ENCODE measurements at regions not wholly inside any gene's neighbourhood (a gene's known extent, or its start where the extent isn't known, plus 50 kb on each side); places are given as distances from the start of the nearest gene placed in this dataset.

GRCh38 chr5:123279136-123279535 lies 144.1 kb downstream of the CEP120 start:
- Histone ChIP-seq H3K27me3 (ENCODE audit: control insufficient read depth in 1 of 2, insufficient read depth in 2 of 2, low read length in 1 of 2) (no peaks in the 10 kb centered on the region), H3K9me3 (ENCODE audit: control insufficient read depth, low read length) (no peaks in the 10 kb centered on the region), H3K4me3 (ENCODE audit: low read length in 2 of 2) (peak overlapping the region in 1 of 2 donors; percentile 52), H3K36me3 (ENCODE audit: control insufficient read depth in 1 of 2, insufficient read depth in 2 of 2, low read length in 1 of 2) (no peaks in the 10 kb centered on the region), H3K4me1 (ENCODE audit: control insufficient read depth in 1 of 2, insufficient read depth in 2 of 2, low read length in 2 of 2) (peaks cover 0 to 9% of the 10 kb centered on the region in 2 donors), H3K27ac (ENCODE audit: low read depth in 1 of 2, low read length in 2 of 2) (peak overlapping the region in 1 of 2 donors; percentile 37)
- intact Hi-C loops (cut with DNase I): no loop called here
- DNase-seq (no peak), ATAC-seq (ENCODE audit: low FRiP score) (no peak)
- 17 to 22% methylated on average over 3 of the region's 3 CpGs for WGBS, 2 donors

GRCh38 chr5:123278284-123278683 lies 144.9 kb downstream of the CEP120 start:
- Histone ChIP-seq H3K27me3 (ENCODE audit: control insufficient read depth in 1 of 2, insufficient read depth in 2 of 2, low read length in 1 of 2) (no peaks in the 10 kb centered on the region), H3K36me3 (ENCODE audit: control insufficient read depth in 1 of 2, insufficient read depth in 2 of 2, low read length in 1 of 2) (no peaks in the 10 kb centered on the region), H3K4me3 (ENCODE audit: low read length in 2 of 2) (no peak overlapping the region), H3K9me3 (ENCODE audit: control insufficient read depth, low read length) (no peaks in the 10 kb centered on the region), H3K27ac (ENCODE audit: low read depth in 1 of 2, low read length in 2 of 2) (peak overlapping the region in 1 of 2 donors; percentile 57), H3K4me1 (ENCODE audit: control insufficient read depth in 1 of 2, insufficient read depth in 2 of 2, low read length in 2 of 2) (peaks cover 0 to 9% of the 10 kb centered on the region in 2 donors)
- intact Hi-C loops (cut with DNase I): no loop called here
- no peak for ATAC-seq (ENCODE audit: low FRiP score)
- no peak for DNase-seq
- WGBS, 2 donors: 80 to 87% methylated on average over 5 of the region's 5 CpGs

GRCh38 chr5:123273984-123274383 lies 149.2 kb downstream of the CEP120 start:
- H3K27ac ChIP-seq (ENCODE audit: low read depth in 1 of 2, low read length in 2 of 2): no peak overlapping the region
- 10 to 15% methylated on average over 3 of the region's 3 CpGs for WGBS, 2 donors
- DNase-seq (no peak), ATAC-seq (ENCODE audit: low FRiP score) (no peak)
- intact Hi-C loops (cut with DNase I): no loop called here
- no peak overlapping the region for H3K4me3 ChIP-seq (ENCODE audit: low read length in 2 of 2)
- no peaks in the 10 kb centered on the region for H3K36me3 ChIP-seq (ENCODE audit: control insufficient read depth in 1 of 2, insufficient read depth in 2 of 2, low read length in 1 of 2)
- H3K27me3 ChIP-seq (ENCODE audit: control insufficient read depth in 1 of 2, insufficient read depth in 2 of 2, low read length in 1 of 2): no peaks in the 10 kb centered on the region
- peaks cover 5 to 20% of the 10 kb centered on the region in 2 donors for H3K4me1 ChIP-seq (ENCODE audit: control insufficient read depth in 1 of 2, insufficient read depth in 2 of 2, low read length in 2 of 2)
- no peaks in the 10 kb centered on the region for H3K9me3 ChIP-seq (ENCODE audit: control insufficient read depth, low read length)

GRCh38 chr5:123273095-123273494 lies 150.1 kb downstream of the CEP120 start:
- no peaks in the 10 kb centered on the region for H3K36me3 ChIP-seq (ENCODE audit: control insufficient read depth in 1 of 2, insufficient read depth in 2 of 2, low read length in 1 of 2)
- no peak overlapping the region for H3K4me3 ChIP-seq (ENCODE audit: low read length in 2 of 2)
- peaks cover 5 to 20% of the 10 kb centered on the region in 2 donors for H3K4me1 ChIP-seq (ENCODE audit: control insufficient read depth in 1 of 2, insufficient read depth in 2 of 2, low read length in 2 of 2)
- no peak overlapping the region for H3K27ac ChIP-seq (ENCODE audit: low read depth in 1 of 2, low read length in 2 of 2)
- H3K27me3 ChIP-seq (ENCODE audit: control insufficient read depth in 1 of 2, insufficient read depth in 2 of 2, low read length in 1 of 2): no peaks in the 10 kb centered on the region
- 90 to 92% methylated on average over 2 of the region's 2 CpGs for WGBS, 2 donors
- no peak for DNase-seq
- intact Hi-C loops (cut with DNase I): no loop called here
- no peaks in the 10 kb centered on the region for H3K9me3 ChIP-seq (ENCODE audit: control insufficient read depth, low read length)
- no peak for ATAC-seq (ENCODE audit: low FRiP score)

GRCh38 chr5:123269851-123270250 lies 153.4 kb downstream of the CEP120 start:
- ATAC-seq (ENCODE audit: low FRiP score) (peak; percentile 84), DNase-seq (no peak)
- intact Hi-C loops (cut with DNase I): loop anchor here in 1 of 2 donors (10.0 kb wide), 1 partner anchor 95 kb away; no protein-coding TSS in a partner anchor
- Histone ChIP-seq H3K36me3 (ENCODE audit: control insufficient read depth in 1 of 2, insufficient read depth in 2 of 2, low read length in 1 of 2) (no peaks in the 10 kb centered on the region), H3K27ac (ENCODE audit: low read depth in 1 of 2, low read length in 2 of 2) (peak overlapping the region; percentile 99), H3K4me1 (ENCODE audit: control insufficient read depth in 1 of 2, insufficient read depth in 2 of 2, low read length in 2 of 2) (peaks cover 9 to 11% of the 10 kb centered on the region in 2 donors), H3K9me3 (ENCODE audit: control insufficient read depth, low read length) (no peaks in the 10 kb centered on the region), H3K4me3 (ENCODE audit: low read length in 2 of 2) (no peak overlapping the region), H3K27me3 (ENCODE audit: control insufficient read depth in 1 of 2, insufficient read depth in 2 of 2, low read length in 1 of 2) (no peaks in the 10 kb centered on the region)
- 3 to 5% methylated on average over 7 of the region's 7 CpGs for whole genome bisulfite sequencing, 2 donors

GRCh38 chr5:123269436-123269835 lies 153.8 kb downstream of the CEP120 start:
- H3K27me3 ChIP-seq (ENCODE audit: control insufficient read depth in 1 of 2, insufficient read depth in 2 of 2, low read length in 1 of 2): no peaks in the 10 kb centered on the region
- intact Hi-C loops (cut with DNase I): loop anchor here in 1 of 2 donors (10.0 kb wide), 1 partner anchor 95 kb away; no protein-coding TSS in a partner anchor
- ATAC-seq (ENCODE audit: low FRiP score) (no peak), DNase-seq (no peak)
- H3K36me3 ChIP-seq (ENCODE audit: control insufficient read depth in 1 of 2, insufficient read depth in 2 of 2, low read length in 1 of 2): no peaks in the 10 kb centered on the region
- H3K27ac ChIP-seq (ENCODE audit: low read depth in 1 of 2, low read length in 2 of 2): peak overlapping the region; percentile 99
- H3K9me3 ChIP-seq (ENCODE audit: control insufficient read depth, low read length): no peaks in the 10 kb centered on the region
- 14 to 25% methylated on average over 4 of the region's 4 CpGs for WGBS, 2 donors
- peaks cover 9 to 11% of the 10 kb centered on the region in 2 donors for H3K4me1 ChIP-seq (ENCODE audit: control insufficient read depth in 1 of 2, insufficient read depth in 2 of 2, low read length in 2 of 2)
- H3K4me3 ChIP-seq (ENCODE audit: low read length in 2 of 2): no peak overlapping the region

GRCh38 chr5:123266365-123266764 lies 156.8 kb downstream of the CEP120 start:
- Histone ChIP-seq H3K9me3 (ENCODE audit: control insufficient read depth, low read length) (no peaks in the 10 kb centered on the region), H3K4me3 (ENCODE audit: low read length in 2 of 2) (no peak overlapping the region), H3K4me1 (ENCODE audit: control insufficient read depth in 1 of 2, insufficient read depth in 2 of 2, low read length in 2 of 2) (peaks cover 11 to 17% of the 10 kb centered on the region in 2 donors), H3K36me3 (ENCODE audit: control insufficient read depth in 1 of 2, insufficient read depth in 2 of 2, low read length in 1 of 2) (no peaks in the 10 kb centered on the region), H3K27ac (ENCODE audit: low read depth in 1 of 2, low read length in 2 of 2) (peak overlapping the region in 1 of 2 donors; percentile 33), H3K27me3 (ENCODE audit: control insufficient read depth in 1 of 2, insufficient read depth in 2 of 2, low read length in 1 of 2) (no peaks in the 10 kb centered on the region)
- no peak for ATAC-seq (ENCODE audit: low FRiP score)
- DNase-seq: no peak
- intact Hi-C loops (cut with DNase I): loop anchor here in 1 of 2 donors (10.0 kb wide), 1 partner anchor 92 kb away; no protein-coding TSS in a partner anchor

GRCh38 chr5:123265551-123265950 lies 157.7 kb downstream of the CEP120 start:
- H3K27me3 ChIP-seq (ENCODE audit: control insufficient read depth in 1 of 2, insufficient read depth in 2 of 2, low read length in 1 of 2): no peaks in the 10 kb centered on the region
- no peak overlapping the region for H3K4me3 ChIP-seq (ENCODE audit: low read length in 2 of 2)
- intact Hi-C loops (cut with DNase I): loop anchor here in 1 of 2 donors (10.0 kb wide), 1 partner anchor 91 kb away; no protein-coding TSS in a partner anchor
- no peaks in the 10 kb centered on the region for H3K9me3 ChIP-seq (ENCODE audit: control insufficient read depth, low read length)
- H3K27ac ChIP-seq (ENCODE audit: low read depth in 1 of 2, low read length in 2 of 2): peak overlapping the region in 1 of 2 donors; percentile 36
- no peaks in the 10 kb centered on the region for H3K36me3 ChIP-seq (ENCODE audit: control insufficient read depth in 1 of 2, insufficient read depth in 2 of 2, low read length in 1 of 2)
- DNase-seq: no peak
- H3K4me1 ChIP-seq (ENCODE audit: control insufficient read depth in 1 of 2, insufficient read depth in 2 of 2, low read length in 2 of 2): peaks cover 9 to 12% of the 10 kb centered on the region in 2 donors
- peak; percentile 38 for ATAC-seq (ENCODE audit: low FRiP score)
- WGBS, 2 donors: 8 to 9% methylated on average over 2 of the region's 2 CpGs

- H3K4me1 ChIP-seq (ENCODE audit: control insufficient read depth in 1 of 2, insufficient read depth in 2 of 2, low read length in 2 of 2): peaks cover 6 to 11% of the 10 kb centered on the region in 2 donors
Observed at GRCh38 chr5:123264394-123264793, 158.8 kb downstream of the CEP120 start.

More at GRCh38 chr5:123264394-123264793, 158.8 kb downstream of the CEP120 start:
- no peaks in the 10 kb centered on the region for H3K27me3 ChIP-seq (ENCODE audit: control insufficient read depth in 1 of 2, insufficient read depth in 2 of 2, low read length in 1 of 2)
- intact Hi-C loops (cut with DNase I): loop anchor here in 1 of 2 donors (5.0 to 10.0 kb wide), 2 partner anchors 62 to 90 kb away; no protein-coding TSS in a partner anchor
- ATAC-seq (ENCODE audit: low FRiP score) (no peak), DNase-seq (no peak)
- peak overlapping the region in 1 of 2 donors; percentile 87 for H3K27ac ChIP-seq (ENCODE audit: low read depth in 1 of 2, low read length in 2 of 2)
- no peaks in the 10 kb centered on the region for H3K9me3 ChIP-seq (ENCODE audit: control insufficient read depth, low read length)
- 1 to 5% methylated on average over 2 of the region's 2 CpGs for WGBS, 2 donors
- no peak overlapping the region for H3K4me3 ChIP-seq (ENCODE audit: low read length in 2 of 2)
- H3K36me3 ChIP-seq (ENCODE audit: control insufficient read depth in 1 of 2, insufficient read depth in 2 of 2, low read length in 1 of 2): no peaks in the 10 kb centered on the region

All from aorta (tissue), 5 donors.